ENCODE measurements at regions not wholly inside any gene's neighbourhood (a gene's known extent, or its start where the extent isn't known, plus 50 kb on each side); places are given as distances from the start of the nearest gene placed in this dataset.

- TF ChIP-seq, protein P1, sequence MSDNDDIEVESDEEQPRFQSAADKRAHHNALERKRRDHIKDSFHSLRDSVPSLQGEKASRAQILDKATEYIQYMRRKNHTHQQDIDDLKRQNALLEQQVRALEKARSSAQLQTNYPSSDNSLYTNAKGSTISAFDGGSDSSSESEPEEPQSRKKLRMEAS (IDR thresholded peaks at IDR 0.05), result no peak
- TF ChIP-seq RAD21 (IDR thresholded peaks at IDR 0.05) (no peak), HNF4G (IDR thresholded peaks at IDR 0.05) (no peak)
Observed at GRCh38 chr1:217273866-217274265, 357.0 kb downstream of the GPATCH2 start (continued).

DNA sequence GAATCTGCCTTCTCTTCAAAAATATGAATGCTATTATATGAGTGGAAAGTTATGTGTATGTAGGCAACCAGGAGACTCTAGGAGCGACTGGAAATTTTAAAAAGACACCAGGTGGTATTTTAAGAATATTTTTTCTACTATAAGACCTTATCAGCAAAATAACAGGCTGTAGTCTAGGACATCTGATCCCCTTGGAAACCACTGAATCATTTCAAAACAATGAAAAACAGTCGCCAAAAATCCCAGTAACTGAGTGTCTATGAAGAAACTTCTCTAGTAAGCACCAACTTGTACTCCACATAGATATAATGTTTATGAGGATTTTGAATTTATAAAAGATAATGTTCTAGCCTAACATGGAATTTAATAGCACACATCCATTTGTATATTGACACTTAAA, 358.5 kb downstream of the GPATCH2 start:
- Histone ChIP-seq H3K4me3 (ENCODE audit: low read depth in 1 of 3, low read length in 3 of 3) (no peak overlapping the region), H3K27me3 (ENCODE audit: control insufficient read depth in 4 of 4, insufficient read depth in 4 of 4, low read length in 3 of 4) (no peaks in the 10 kb centered on the region), H3K9me3 (ENCODE audit: control insufficient read depth in 4 of 4, low read length in 3 of 4) (no peaks in the 10 kb centered on the region), H3K27ac (ENCODE audit: low read depth in 1 of 2, low read length in 2 of 2) (no peak overlapping the region), H3K4me1 (ENCODE audit: control insufficient read depth in 4 of 4, insufficient read depth in 4 of 4, low read length in 3 of 4) (no peaks in the 10 kb centered on the region), H3K9ac (ENCODE audit: low read depth in 1 of 2, low read length in 2 of 2) (no peak overlapping the region), H3K36me3 (ENCODE audit: control insufficient read depth in 4 of 4, insufficient read depth in 3 of 4, low read depth in 1 of 4, low read length in 3 of 4) (no peaks in the 10 kb centered on the region)
- DNase-seq (ENCODE audit: low spot score), result no peak
- 76% methylated on average over 2 of the region's 2 CpGs for WGBS
- TF ChIP-seq RAD21 (IDR thresholded peaks at IDR 0.05) (no peak), CTCF (IDR thresholded peaks at IDR 0.05; ENCODE audit: low read depth, low read length, missing input control) (no peak), TAF1 (conservative IDR thresholded peaks at IDR 0.05) (no peak), FOXA1 (IDR thresholded peaks at IDR 0.05) (no peak), EGR1 (IDR thresholded peaks at IDR 0.05; ENCODE audit: low read depth in 2 of 2) (no peak), NR2F2 (IDR thresholded peaks at IDR 0.05) (no peak), FOXA2 (IDR thresholded peaks at IDR 0.05) (no peak), HNF4G (IDR thresholded peaks at IDR 0.05) (no peak), GABPA (IDR thresholded peaks at IDR 0.05 in 1 of 2, conservative IDR thresholded peaks at IDR 0.05 in 1 of 2) (no peak)
- TF ChIP-seq, protein P2, sequence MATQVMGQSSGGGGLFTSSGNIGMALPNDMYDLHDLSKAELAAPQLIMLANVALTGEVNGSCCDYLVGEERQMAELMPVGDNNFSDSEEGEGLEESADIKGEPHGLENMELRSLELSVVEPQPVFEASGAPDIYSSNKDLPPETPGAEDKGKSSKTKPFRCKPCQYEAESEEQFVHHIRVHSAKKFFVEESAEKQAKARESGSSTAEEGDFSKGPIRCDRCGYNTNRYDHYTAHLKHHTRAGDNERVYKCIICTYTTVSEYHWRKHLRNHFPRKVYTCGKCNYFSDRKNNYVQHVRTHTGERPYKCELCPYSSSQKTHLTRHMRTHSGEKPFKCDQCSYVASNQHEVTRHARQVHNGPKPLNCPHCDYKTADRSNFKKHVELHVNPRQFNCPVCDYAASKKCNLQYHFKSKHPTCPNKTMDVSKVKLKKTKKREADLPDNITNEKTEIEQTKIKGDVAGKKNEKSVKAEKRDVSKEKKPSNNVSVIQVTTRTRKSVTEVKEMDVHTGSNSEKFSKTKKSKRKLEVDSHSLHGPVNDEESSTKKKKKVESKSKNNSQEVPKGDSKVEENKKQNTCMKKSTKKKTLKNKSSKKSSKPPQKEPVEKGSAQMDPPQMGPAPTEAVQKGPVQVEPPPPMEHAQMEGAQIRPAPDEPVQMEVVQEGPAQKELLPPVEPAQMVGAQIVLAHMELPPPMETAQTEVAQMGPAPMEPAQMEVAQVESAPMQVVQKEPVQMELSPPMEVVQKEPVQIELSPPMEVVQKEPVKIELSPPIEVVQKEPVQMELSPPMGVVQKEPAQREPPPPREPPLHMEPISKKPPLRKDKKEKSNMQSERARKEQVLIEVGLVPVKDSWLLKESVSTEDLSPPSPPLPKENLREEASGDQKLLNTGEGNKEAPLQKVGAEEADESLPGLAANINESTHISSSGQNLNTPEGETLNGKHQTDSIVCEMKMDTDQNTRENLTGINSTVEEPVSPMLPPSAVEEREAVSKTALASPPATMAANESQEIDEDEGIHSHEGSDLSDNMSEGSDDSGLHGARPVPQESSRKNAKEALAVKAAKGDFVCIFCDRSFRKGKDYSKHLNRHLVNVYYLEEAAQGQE (IDR thresholded peaks at IDR 0.05), result no peak
- TF ChIP-seq, protein P1 (IDR thresholded peaks at IDR 0.05), result no peak

- H3K9ac ChIP-seq (ENCODE audit: low read depth in 1 of 2, low read length in 2 of 2), result no peak overlapping the region
- H3K27ac ChIP-seq (ENCODE audit: low read depth in 1 of 2, low read length in 2 of 2), result no peak overlapping the region
- TF ChIP-seq GABPA (IDR thresholded peaks at IDR 0.05 in 1 of 2, conservative IDR thresholded peaks at IDR 0.05 in 1 of 2), result no peak
- no peak for TF ChIP-seq NR2F2 (IDR thresholded peaks at IDR 0.05)
- TF ChIP-seq HNF4A (conservative IDR thresholded peaks at IDR 0.05), result no peak
- no peaks in the 10 kb centered on the region for H3K9me3 ChIP-seq (ENCODE audit: control insufficient read depth in 4 of 4, low read length in 3 of 4)
- no peaks in the 10 kb centered on the region for H3K27me3 ChIP-seq (ENCODE audit: control insufficient read depth in 4 of 4, insufficient read depth in 4 of 4, low read length in 3 of 4)
- no peaks in the 10 kb centered on the region for H3K4me1 ChIP-seq (ENCODE audit: control insufficient read depth in 4 of 4, insufficient read depth in 4 of 4, low read length in 3 of 4)
- 58% methylated on average over 4 of the region's 4 CpGs for WGBS
- no peaks in the 10 kb centered on the region for H3K36me3 ChIP-seq (ENCODE audit: control insufficient read depth in 4 of 4, insufficient read depth in 3 of 4, low read depth in 1 of 4, low read length in 3 of 4)
- DNase-seq (ENCODE audit: low spot score), result no peak
- H3K4me3 ChIP-seq (ENCODE audit: low read depth in 1 of 3, low read length in 3 of 3), result no peak overlapping the region
Observed at GRCh38 chr1:217270101-217270500, 360.8 kb downstream of the GPATCH2 start.
